ENCODE measurements at regions not wholly inside any gene's neighbourhood (a gene's known extent, or its start where the extent isn't known, plus 50 kb on each side); places are given as distances from the start of the nearest gene placed in this dataset.

GRCh38 chr5:153321478-153321877, 169.0 kb upstream of the GRIA1 start:
- TF ChIP-seq, protein P1, sequence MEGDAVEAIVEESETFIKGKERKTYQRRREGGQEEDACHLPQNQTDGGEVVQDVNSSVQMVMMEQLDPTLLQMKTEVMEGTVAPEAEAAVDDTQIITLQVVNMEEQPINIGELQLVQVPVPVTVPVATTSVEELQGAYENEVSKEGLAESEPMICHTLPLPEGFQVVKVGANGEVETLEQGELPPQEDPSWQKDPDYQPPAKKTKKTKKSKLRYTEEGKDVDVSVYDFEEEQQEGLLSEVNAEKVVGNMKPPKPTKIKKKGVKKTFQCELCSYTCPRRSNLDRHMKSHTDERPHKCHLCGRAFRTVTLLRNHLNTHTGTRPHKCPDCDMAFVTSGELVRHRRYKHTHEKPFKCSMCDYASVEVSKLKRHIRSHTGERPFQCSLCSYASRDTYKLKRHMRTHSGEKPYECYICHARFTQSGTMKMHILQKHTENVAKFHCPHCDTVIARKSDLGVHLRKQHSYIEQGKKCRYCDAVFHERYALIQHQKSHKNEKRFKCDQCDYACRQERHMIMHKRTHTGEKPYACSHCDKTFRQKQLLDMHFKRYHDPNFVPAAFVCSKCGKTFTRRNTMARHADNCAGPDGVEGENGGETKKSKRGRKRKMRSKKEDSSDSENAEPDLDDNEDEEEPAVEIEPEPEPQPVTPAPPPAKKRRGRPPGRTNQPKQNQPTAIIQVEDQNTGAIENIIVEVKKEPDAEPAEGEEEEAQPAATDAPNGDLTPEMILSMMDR (IDR thresholded peaks at IDR 0.05): no peak
- TF ChIP-seq POLR2AphosphoS5 (IDR thresholded peaks at IDR 0.05) (no peak), EP300 (IDR thresholded peaks at IDR 0.05; ENCODE audit: low read depth) (no peak), POLR2A (IDR thresholded peaks at IDR 0.05) (no peak)
